Hepatocyte (in vitro differentiated cells): ENCODE measurements at regions not wholly inside any gene's neighbourhood (a gene's known extent, or its start where the extent isn't known, plus 50 kb on each side); places are given as distances from the start of the nearest gene placed in this dataset.

Source experiments
- EZH2 ChIP-seq: fragments of 200-600 bp; sonication (generic); IDR thresholded peaks from 2 replicates; pipeline ENCODE4 v1.6.1; 2016; ENCODE audit warnings: antibody characterized with exemption, mild to moderate bottlenecking, borderline replicate concordance
- TF ChIP-seq, protein P1 (sequence below): fragments of 200-600 bp; sonication (generic); IDR thresholded peaks from 2 replicates; pipeline ENCODE4 v1.5.1; 2016; ENCODE audit warnings: antibody characterized with exemption, mild to moderate bottlenecking; ENCODE audit not compliant: poor library complexity

DNA sequence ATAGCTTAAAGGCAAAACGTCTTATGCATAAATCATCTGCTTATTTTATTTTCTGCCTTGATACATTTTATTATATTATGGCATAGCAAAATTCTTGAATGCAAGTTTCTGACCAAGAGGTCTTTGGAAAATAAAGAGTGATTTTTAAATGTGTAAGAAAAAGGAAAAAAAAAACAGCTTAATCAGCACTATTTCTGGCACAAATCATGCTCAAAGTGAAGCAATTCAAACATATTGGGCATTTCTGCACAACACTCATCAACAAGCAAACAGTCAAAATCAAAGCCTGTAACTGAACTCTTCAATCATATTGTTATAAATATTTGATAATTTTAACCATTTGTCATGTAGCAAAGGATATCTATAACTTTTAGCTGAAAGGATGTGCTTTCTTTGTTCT, 250.9 kb downstream of the PTPRC start:
- TF ChIP-seq, protein P1, sequence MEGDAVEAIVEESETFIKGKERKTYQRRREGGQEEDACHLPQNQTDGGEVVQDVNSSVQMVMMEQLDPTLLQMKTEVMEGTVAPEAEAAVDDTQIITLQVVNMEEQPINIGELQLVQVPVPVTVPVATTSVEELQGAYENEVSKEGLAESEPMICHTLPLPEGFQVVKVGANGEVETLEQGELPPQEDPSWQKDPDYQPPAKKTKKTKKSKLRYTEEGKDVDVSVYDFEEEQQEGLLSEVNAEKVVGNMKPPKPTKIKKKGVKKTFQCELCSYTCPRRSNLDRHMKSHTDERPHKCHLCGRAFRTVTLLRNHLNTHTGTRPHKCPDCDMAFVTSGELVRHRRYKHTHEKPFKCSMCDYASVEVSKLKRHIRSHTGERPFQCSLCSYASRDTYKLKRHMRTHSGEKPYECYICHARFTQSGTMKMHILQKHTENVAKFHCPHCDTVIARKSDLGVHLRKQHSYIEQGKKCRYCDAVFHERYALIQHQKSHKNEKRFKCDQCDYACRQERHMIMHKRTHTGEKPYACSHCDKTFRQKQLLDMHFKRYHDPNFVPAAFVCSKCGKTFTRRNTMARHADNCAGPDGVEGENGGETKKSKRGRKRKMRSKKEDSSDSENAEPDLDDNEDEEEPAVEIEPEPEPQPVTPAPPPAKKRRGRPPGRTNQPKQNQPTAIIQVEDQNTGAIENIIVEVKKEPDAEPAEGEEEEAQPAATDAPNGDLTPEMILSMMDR = no peak
- TF ChIP-seq EZH2 = no peak
